ENCODE measurements at regions not wholly inside any gene's neighbourhood (a gene's known extent, or its start where the extent isn't known, plus 50 kb on each side); places are given as distances from the start of the nearest gene placed in this dataset.

GRCh38 chr9:115671236-115671962 lies 482.2 kb upstream of the PAPPA start:
- no peak for TF ChIP-seq EZH2phosphoT487 (IDR thresholded peaks at IDR 0.05; ENCODE audit: borderline replicate concordance, low read depth)
- TF ChIP-seq PBX3 (IDR thresholded peaks at IDR 0.05) = no peak
- TF ChIP-seq CHD2 (IDR thresholded peaks at IDR 0.05; ENCODE audit: low read length, partially characterized antibody) = no peak
- no peak for TF ChIP-seq RXRA (IDR thresholded peaks at IDR 0.05; ENCODE audit: borderline replicate concordance, low read depth)
- TF ChIP-seq TEAD4 (IDR thresholded peaks at IDR 0.05; ENCODE audit: borderline replicate concordance, insufficient read depth) = no peak
- TF ChIP-seq USF1 (IDR thresholded peaks at IDR 0.05; ENCODE audit: borderline replicate concordance, low read depth) = no peak
- no peak for TF ChIP-seq REST (IDR thresholded peaks at IDR 0.05; ENCODE audit: low read depth, low read length)
- no peak for TF ChIP-seq ELF1 (IDR thresholded peaks at IDR 0.05)
- TF ChIP-seq IRF3 (IDR thresholded peaks at IDR 0.05; ENCODE audit: low read depth, low read length) = no peak
- TF ChIP-seq RFX5 (IDR thresholded peaks at IDR 0.05; ENCODE audit: low read length) = no peak
- H3K4me2 ChIP-seq = peak overlapping the region; percentile 72
- 90% methylated on average over 7 of the region's 7 CpGs for WGBS (ENCODE audit: low lambda C conversion rate)
- H3K4me1 ChIP-seq (ENCODE audit: control insufficient read depth in 1 of 2, insufficient read depth in 2 of 2, low read depth in 1 of 2, low read length in 1 of 2) = peaks cover 0 to 39% of the 10 kb centered on the region in 2 experiments; a peak in 1 of 4 replicates
- H3K9ac ChIP-seq = peak overlapping the region; percentile 88
- H3K79me2 ChIP-seq (ENCODE audit: insufficient read depth) = peaks cover 5% of the 10 kb centered on the region; the same call in 1 of the 2 replicates
- H3K9me2 ChIP-seq = no peaks in the 10 kb centered on the region
- peaks cover 0 to 3% of the 10 kb centered on the region in 2 experiments for H3K36me3 ChIP-seq (replicated peaks in 1 of 2; ENCODE audit: control insufficient read depth in 1 of 2, insufficient read depth in 2 of 2, low read length in 1 of 2)
- DNase-seq = no peak
- no peak overlapping the region for H3K4me3 ChIP-seq (ENCODE audit: low read depth in 2 of 2, low read length in 1 of 2)
- H2AFZ ChIP-seq (ENCODE audit: low read depth) = no peak overlapping the region
- no peaks in the 10 kb centered on the region for H3K9me3 ChIP-seq
- H3K27me3 ChIP-seq (ENCODE audit: insufficient read depth) = no peaks in the 10 kb centered on the region
- H3F3A ChIP-seq (replicated peaks; ENCODE audit: insufficient read depth) = peaks cover 72% of the 10 kb centered on the region
- ChIA-PET POLR2A (no interaction called here), CTCF (interaction anchor here (0.7 kb wide), 1 partner anchor 75 kb away, joined by 3 read pairs; no protein-coding TSS in a partner anchor)
- H3K27ac ChIP-seq (ENCODE audit: low read depth in 2 of 2, low read length in 1 of 2) = peak overlapping the region; percentile 29 to 100; a peak in 3 of 4 replicates
- H4K20me1 ChIP-seq (ENCODE audit: insufficient read depth) = no peaks in the 10 kb centered on the region

All from SK-N-SH (cell line).